RWPE2 (cell line): ENCODE measurements at regions not wholly inside any gene's neighbourhood (a gene's known extent, or its start where the extent isn't known, plus 50 kb on each side); places are given as distances from the start of the nearest gene placed in this dataset.

Experiments
- ATAC-seq: fragments of 200-7000 bp; cut with Tn5 transposase; 3 replicates; pipeline ENCODE4 v1.9.1; 2021; ENCODE audit warnings: low read depth
- DNase-seq: peaks from one replicate; pipeline ENCODE4 v3.0.0-alpha.2; 2020; ENCODE audit warnings: low spot score
- H3K27ac ChIP-seq: fragments of 450-650 bp; 2 replicates; pipeline ENCODE4 v1.5.1; 2017; ENCODE audit warnings: mild to moderate bottlenecking; ENCODE audit not compliant: poor library complexity, severe bottlenecking
- H3K27me3 ChIP-seq: fragments of 250-450 bp; sonication (Bioruptor Pico); 2 replicates; pipeline ENCODE4 v1.5.1; 2021; ENCODE audit warnings: mild to moderate bottlenecking, moderate library complexity; ENCODE audit not compliant: insufficient read depth, poor library complexity, severe bottlenecking
- H3K36me3 ChIP-seq: fragments of 250-450 bp; sonication (Bioruptor Pico); 2 replicates; pipeline ENCODE4 v1.5.1; 2020; ENCODE audit warnings: low read depth, mild to moderate bottlenecking, moderate library complexity
- H3K4me1 ChIP-seq: fragments of 250-450 bp; sonication (Bioruptor Pico); 2 replicates; pipeline ENCODE4 v1.5.1; 2021; ENCODE audit warnings: mild to moderate bottlenecking, moderate library complexity; ENCODE audit not compliant: insufficient read depth, poor library complexity, severe bottlenecking
- H3K4me3 ChIP-seq: fragments of 250-450 bp; sonication (Bioruptor Pico); 2 replicates; pipeline ENCODE4 v1.5.1; 2021; ENCODE audit warnings: mild to moderate bottlenecking, moderate library complexity; ENCODE audit not compliant: severe bottlenecking
- H3K9me3 ChIP-seq: fragments of 250-450 bp; sonication (Bioruptor Pico); 2 replicates; pipeline ENCODE4 v1.5.1; 2021; ENCODE audit warnings: mild to moderate bottlenecking, moderate library complexity; ENCODE audit not compliant: severe bottlenecking
- CTCF ChIP-seq: fragments of 450-650 bp; IDR thresholded peaks from one replicate; pipeline ENCODE4 v1.5.1; 2017; ENCODE audit warnings: mild to moderate bottlenecking, moderate library complexity; ENCODE audit not compliant: poor library complexity, severe bottlenecking

GRCh38 chr5:96117771-96118651 lies 156.4 kb upstream of the ELL2 start:
- DNase-seq (no peak), ATAC-seq (no peak; the same call in 2 of the 3 replicates)
- Histone ChIP-seq H3K4me1 (peaks cover 28% of the 10 kb centered on the region), H3K4me3 (no peak overlapping the region), H3K36me3 (no peaks in the 10 kb centered on the region), H3K27me3 (no peaks in the 10 kb centered on the region), H3K9me3 (no peaks in the 10 kb centered on the region), H3K27ac (peak overlapping the region; percentile 47)
- no peak for TF ChIP-seq CTCF

GRCh38 chr5:96115147-96115807 lies 153.6 kb upstream of the ELL2 start:
- Histone ChIP-seq H3K4me1 (peaks cover 25% of the 10 kb centered on the region), H3K4me3 (no peak overlapping the region), H3K27me3 (no peaks in the 10 kb centered on the region), H3K27ac (peak overlapping the region; percentile 70), H3K36me3 (no peaks in the 10 kb centered on the region), H3K9me3 (no peaks in the 10 kb centered on the region)
- no peak for TF ChIP-seq CTCF
- ATAC-seq (no peak), DNase-seq (no peak)

- DNase-seq (no peak), ATAC-seq (peak; percentile 12; the same call in 1 of the 3 replicates)
- Histone ChIP-seq H3K36me3 (no peaks in the 10 kb centered on the region), H3K4me1 (peaks cover 25% of the 10 kb centered on the region), H3K4me3 (no peak overlapping the region), H3K27ac (peak overlapping the region; percentile 70), H3K27me3 (no peaks in the 10 kb centered on the region), H3K9me3 (no peaks in the 10 kb centered on the region)
- no peak for TF ChIP-seq CTCF
Observed at GRCh38 chr5:96114736-96115135, 153.1 kb upstream of the ELL2 start.

GRCh38 chr5:96113170-96113939 lies 151.7 kb upstream of the ELL2 start:
- Histone ChIP-seq H3K36me3 (no peaks in the 10 kb centered on the region), H3K27ac (peak overlapping the region; percentile 70), H3K4me1 (peaks cover 25% of the 10 kb centered on the region), H3K4me3 (no peak overlapping the region), H3K27me3 (no peaks in the 10 kb centered on the region), H3K9me3 (no peaks in the 10 kb centered on the region)
- DNase-seq: peak; percentile 71
- peak; percentile 99 for ATAC-seq
- TF ChIP-seq CTCF: no peak
